Sigmoid colon (tissue), 4 donors: ENCODE measurements at regions not wholly inside any gene's neighbourhood (a gene's known extent, or its start where the extent isn't known, plus 50 kb on each side); places are given as distances from the start of the nearest gene placed in this dataset.

Experiments used
- CTCF ChIP-seq, 4 experiments: fragments of 450-650 bp in 3 of 4; fragments of 200-600 bp in 1 of 4; IDR thresholded peaks; one replicate each; pipeline ENCODE4 v1.5.1; 2016 to 2019; ENCODE audit warnings: antibody characterized with exemption in 4 of 4, mild to moderate bottlenecking in 3 of 4, moderate library complexity in 2 of 4
- EP300 ChIP-seq, 4 donors: sonication (generic); formaldehyde crosslinking; IDR thresholded peaks; one replicate each; pipeline ENCODE4 v1.6.1; 2017; ENCODE audit warnings: antibody characterized with exemption in 4 of 4
- POLR2A ChIP-seq, 2 donors: fragments of 450-650 bp; IDR thresholded peaks; one replicate each; pipeline ENCODE4 v1.6.1; 2016; ENCODE audit warnings: antibody characterized with exemption in 2 of 2, mild to moderate bottlenecking in 2 of 2, moderate library complexity in 2 of 2
- POLR2AphosphoS5 ChIP-seq, 4 donors: sonication (generic); formaldehyde crosslinking; IDR thresholded peaks; one replicate each; pipeline ENCODE4 v1.6.1; 2017; ENCODE audit warnings: antibody characterized with exemption in 4 of 4

GRCh38 chr6:139920776-139921100, 546.3 kb upstream of the CITED2 start:
- TF ChIP-seq CTCF (IDR thresholded peaks at IDR 0.05) (no peak), POLR2A (IDR thresholded peaks at IDR 0.05) (no peak), POLR2AphosphoS5 (IDR thresholded peaks at IDR 0.05) (no peak), EP300 (IDR thresholded peaks at IDR 0.05) (no peak)
